Liver (tissue), 8 donors: ENCODE measurements at regions not wholly inside any gene's neighbourhood (a gene's known extent, or its start where the extent isn't known, plus 50 kb on each side); places are given as distances from the start of the nearest gene placed in this dataset.
"Not testable (repeated sequence)": the region's sequence is repeated elsewhere in the genome, so short reads cannot be mapped to it uniquely, and the experiment has no call there.

ENCODE experiments used
- DNase-seq: peaks from one replicate; pipeline ENCODE4 v3.0.0-alpha.2; 2017; ENCODE audit warnings: low spot score
- H3K27ac ChIP-seq, 2 donors: one replicate each; pipeline ENCODE4 v1.7.0; 2013; ENCODE audit warnings: inconsistent platforms in 2 of 2, low read length in 2 of 2, control low read depth in 1 of 2, low read depth in 1 of 2, mild to moderate bottlenecking in 1 of 2
- H3K27me3 ChIP-seq, 4 donors: one replicate each; pipeline versions ENCODE4 v1.6.1 to v1.7.0; 2013; ENCODE audit warnings: low read length in 3 of 4, inconsistent platforms in 1 of 4, mild to moderate bottlenecking in 1 of 4, moderate library complexity in 1 of 4; ENCODE audit not compliant: control insufficient read depth in 4 of 4, insufficient read depth in 4 of 4
- H3K36me3 ChIP-seq, 4 donors: one replicate each; pipeline versions ENCODE4 v1.6.1 to v1.7.0; 2013; ENCODE audit warnings: low read length in 3 of 4, mild to moderate bottlenecking in 3 of 4, low read depth in 1 of 4, moderate library complexity in 1 of 4; ENCODE audit not compliant: control insufficient read depth in 4 of 4, insufficient read depth in 3 of 4
- H3K4me1 ChIP-seq, 4 donors: one replicate each; pipeline versions ENCODE4 v1.6.1 to v1.7.0; 2013; ENCODE audit warnings: low read length in 3 of 4, mild to moderate bottlenecking in 3 of 4, moderate library complexity in 1 of 4; ENCODE audit not compliant: control insufficient read depth in 4 of 4, insufficient read depth in 4 of 4
- H3K4me3 ChIP-seq, 3 donors: one replicate each; pipeline versions ENCODE4 v1.6.1 to v1.7.0; 2013; ENCODE audit warnings: low read length in 3 of 3, control low read depth in 1 of 3, low read depth in 1 of 3, mild to moderate bottlenecking in 1 of 3
- H3K9ac ChIP-seq, 2 donors: one replicate each; pipeline ENCODE4 v1.7.0; 2013; ENCODE audit warnings: low read length in 2 of 2, mild to moderate bottlenecking in 2 of 2, moderate library complexity in 2 of 2, control low read depth in 1 of 2, low read depth in 1 of 2
- H3K9me3 ChIP-seq, 4 donors: one replicate each; pipeline versions ENCODE4 v1.6.1 to v1.7.0; 2013; ENCODE audit warnings: low read length in 3 of 4; ENCODE audit not compliant: control insufficient read depth in 4 of 4
- CTCF ChIP-seq: fragments of 150-350 bp; IDR thresholded peaks from 2 replicates; pipeline ENCODE4 v1.5.1; 2017; ENCODE audit warnings: improper control_type of control experiment, low read depth, low read length; ENCODE audit not compliant: missing input control
- EGR1 ChIP-seq, 2 donors: IDR thresholded peaks; 2 replicates each; pipeline ENCODE4 v1.6.1; 2016 to 2018; ENCODE audit warnings: antibody characterized with exemption in 2 of 2, low read depth in 2 of 2
- FOXA1 ChIP-seq: IDR thresholded peaks from 2 replicates; pipeline ENCODE4 v1.6.1; 2016; ENCODE audit warnings: antibody characterized with exemption
- FOXA2 ChIP-seq: IDR thresholded peaks from 2 replicates; pipeline ENCODE4 v1.6.1; 2016; ENCODE audit warnings: antibody characterized with exemption
- GABPA ChIP-seq, 2 donors: IDR thresholded peaks in 1 of 2; conservative IDR thresholded peaks in 1 of 2; 2 replicates each; pipeline ENCODE4 v1.6.1; 2016; ENCODE audit warnings: antibody characterized with exemption in 2 of 2, mild to moderate bottlenecking in 1 of 2, moderate library complexity in 1 of 2
- HNF4A ChIP-seq, 2 donors: conservative IDR thresholded peaks; 2 replicates each; pipeline ENCODE4 v1.6.1; 2016; ENCODE audit warnings: antibody characterized with exemption in 2 of 2, mild to moderate bottlenecking in 2 of 2
- HNF4G ChIP-seq: IDR thresholded peaks from 2 replicates; pipeline ENCODE4 v1.6.1; 2016; ENCODE audit warnings: antibody characterized with exemption
- JUND ChIP-seq, 2 donors: IDR thresholded peaks; 2 replicates each; pipeline ENCODE4 v1.6.1; 2016; ENCODE audit warnings: antibody characterized with exemption in 2 of 2
- REST ChIP-seq: IDR thresholded peaks from 2 replicates; pipeline ENCODE4 v1.6.1; 2016; ENCODE audit warnings: antibody characterized with exemption, mild to moderate bottlenecking
- SP1 ChIP-seq: IDR thresholded peaks from 2 replicates; pipeline ENCODE4 v1.6.1; 2018; ENCODE audit warnings: antibody characterized with exemption, mild to moderate bottlenecking
- TAF1 ChIP-seq: conservative IDR thresholded peaks from 2 replicates; pipeline ENCODE4 v1.6.1; 2016; ENCODE audit warnings: antibody characterized with exemption, mild to moderate bottlenecking
- YY1 ChIP-seq: IDR thresholded peaks from 2 replicates; pipeline ENCODE4 v1.6.1; 2016; ENCODE audit warnings: antibody characterized with exemption, mild to moderate bottlenecking
- WGBS: extraction: QIAGEN DNeasy Blood & Tissue Kit; methylation state at CpG from one replicate; pipeline ENCODE4 v1.1.7; 2013; 5-methylcytosine and 5-hydroxymethylcytosine counted together
- TF ChIP-seq, protein P1 (sequence below): IDR thresholded peaks from 2 replicates; pipeline ENCODE4 v1.6.1; 2016; ENCODE audit warnings: antibody characterized with exemption
- donor health status: healthy.
- donor health status: healthy.
- donor health status: healthy.
- donor health status: healthy.
- donor health status: healthy.

DNA sequence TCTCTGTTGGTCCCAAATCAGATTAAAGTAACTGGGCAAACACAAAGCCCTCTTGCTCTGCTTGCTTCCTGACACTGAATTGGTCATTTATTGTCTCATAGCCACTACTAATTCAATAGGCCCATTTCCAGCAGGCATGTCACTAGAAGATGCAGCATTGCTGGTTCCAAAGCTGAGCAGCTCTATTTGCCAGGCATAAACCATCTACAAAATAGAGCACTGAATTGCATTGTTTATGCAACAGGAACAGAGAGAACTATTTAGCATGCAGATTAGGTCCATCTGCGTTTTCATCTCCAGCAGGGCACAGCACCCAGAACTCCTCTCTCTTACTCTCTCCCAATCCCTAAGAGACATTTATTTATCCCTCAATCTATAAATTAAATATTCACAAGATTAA is 227.6 kb downstream of the SUCLG1 start (continued):
- TF ChIP-seq GABPA (IDR thresholded peaks at IDR 0.05 in 1 of 2, conservative IDR thresholded peaks at IDR 0.05 in 1 of 2), result no peak

- Histone ChIP-seq H3K4me1 (no peaks in the 10 kb centered on the region), H3K9ac (no peak overlapping the region), H3K36me3 (no peaks in the 10 kb centered on the region), H3K27ac (no peak overlapping the region), H3K9me3 (no peaks in the 10 kb centered on the region), H3K4me3 (no peak overlapping the region), H3K27me3 (no peaks in the 10 kb centered on the region)
- DNase-seq, result no peak
- no peak for TF ChIP-seq EGR1 (IDR thresholded peaks at IDR 0.05; ENCODE audit: low read depth in 2 of 2)
- no peak for TF ChIP-seq TAF1
- TF ChIP-seq HNF4G, result no peak
- no peak for TF ChIP-seq CTCF
- TF ChIP-seq JUND (IDR thresholded peaks at IDR 0.05), result no peak
- no peak for TF ChIP-seq FOXA2
- no peak for TF ChIP-seq YY1
- TF ChIP-seq REST, result no peak
- no peak for TF ChIP-seq HNF4A (conservative IDR thresholded peaks at IDR 0.05)
- no peak for TF ChIP-seq FOXA1
- TF ChIP-seq SP1, result no peak
- no peak for TF ChIP-seq GABPA (IDR thresholded peaks at IDR 0.05 in 1 of 2, conservative IDR thresholded peaks at IDR 0.05 in 1 of 2)
Measured at GRCh38 chr2:84224121-84224520, 235.0 kb downstream of the SUCLG1 start.

DNA sequence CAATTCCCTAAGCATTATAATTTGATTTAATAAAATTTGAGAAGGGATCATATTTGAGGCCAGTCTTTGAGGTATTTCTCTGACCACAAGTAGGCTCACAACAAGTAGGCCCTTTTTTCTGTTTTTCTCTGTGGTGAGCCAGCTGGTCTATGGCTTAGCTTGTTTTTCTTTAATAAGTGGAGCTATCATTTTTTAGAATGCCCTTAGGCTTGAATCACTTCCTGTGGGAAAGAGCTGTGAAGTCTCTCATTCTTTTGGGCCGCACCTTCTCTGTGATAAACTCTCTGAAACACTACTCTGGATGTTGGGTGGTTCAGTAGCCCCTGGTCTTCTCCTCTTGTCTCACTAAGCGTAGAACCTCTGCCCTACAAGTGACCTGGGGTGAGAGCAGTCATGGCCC is 235.9 kb downstream of the SUCLG1 start:
- TF ChIP-seq CTCF, result no peak
- TF ChIP-seq, protein P1, sequence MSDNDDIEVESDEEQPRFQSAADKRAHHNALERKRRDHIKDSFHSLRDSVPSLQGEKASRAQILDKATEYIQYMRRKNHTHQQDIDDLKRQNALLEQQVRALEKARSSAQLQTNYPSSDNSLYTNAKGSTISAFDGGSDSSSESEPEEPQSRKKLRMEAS, result no peak
- no peak for TF ChIP-seq EGR1 (IDR thresholded peaks at IDR 0.05; ENCODE audit: low read depth in 2 of 2)
- TF ChIP-seq HNF4G, result no peak
- Histone ChIP-seq H3K9me3 (no peaks in the 10 kb centered on the region), H3K9ac (no peak overlapping the region), H3K27me3 (no peaks in the 10 kb centered on the region), H3K36me3 (no peaks in the 10 kb centered on the region), H3K4me1 (no peaks in the 10 kb centered on the region), H3K27ac (no peak overlapping the region), H3K4me3 (no peak overlapping the region)
- DNase-seq, result no peak
- WGBS, result 92% methylated on average over 2 of the region's 2 CpGs

- not testable (repeated sequence) for H3K27ac ChIP-seq, H3K9ac ChIP-seq, H3K9me3 ChIP-seq, H3K27me3 ChIP-seq, H3K36me3 ChIP-seq, DNase-seq, H3K4me1 ChIP-seq, H3K4me3 ChIP-seq
- WGBS, result 87% methylated on average over 2 of the region's 2 CpGs
Measured at GRCh38 chr2:84221102-84221501, 238.0 kb downstream of the SUCLG1 start.
